Body of pancreas (tissue), 4 donors: ENCODE measurements at regions not wholly inside any gene's neighbourhood (a gene's known extent, or its start where the extent isn't known, plus 50 kb on each side); places are given as distances from the start of the nearest gene placed in this dataset.

Source experiments
- CTCF ChIP-seq, 7 experiments: fragments of 450-650 bp in 4 of 7; fragments of 200-600 bp in 3 of 7; sonication (generic) in 3 of 7; IDR thresholded peaks; one replicate each; pipeline ENCODE4 v1.5.1; 2016 to 2019; ENCODE audit warnings: antibody characterized with exemption in 7 of 7
- POLR2A ChIP-seq, 3 donors: fragments of 450-650 bp; IDR thresholded peaks; one replicate each; pipeline ENCODE4 v1.6.1; 2016; ENCODE audit warnings: antibody characterized with exemption in 3 of 3, mild to moderate bottlenecking in 2 of 3

GRCh38 chr14:54342806-54343205 is 54.0 kb upstream of the CDKN3 start:
- TF ChIP-seq CTCF (IDR thresholded peaks at IDR 0.05) (no peak), POLR2A (IDR thresholded peaks at IDR 0.05) (no peak)
